Sigmoid colon (tissue), 4 donors: ENCODE measurements at regions not wholly inside any gene's neighbourhood (a gene's known extent, or its start where the extent isn't known, plus 50 kb on each side); places are given as distances from the start of the nearest gene placed in this dataset.

ENCODE experiments used
- CTCF ChIP-seq, 4 experiments: fragments of 450-650 bp in 3 of 4; fragments of 200-600 bp in 1 of 4; IDR thresholded peaks; one replicate each; pipeline ENCODE4 v1.5.1; 2016 to 2019; ENCODE audit warnings: antibody characterized with exemption in 4 of 4, mild to moderate bottlenecking in 3 of 4, moderate library complexity in 2 of 4
- POLR2A ChIP-seq, 2 donors: fragments of 450-650 bp; IDR thresholded peaks; one replicate each; pipeline ENCODE4 v1.6.1; 2016; ENCODE audit warnings: antibody characterized with exemption in 2 of 2, mild to moderate bottlenecking in 2 of 2, moderate library complexity in 2 of 2
- POLR2AphosphoS5 ChIP-seq, 4 donors: sonication (generic); formaldehyde crosslinking; IDR thresholded peaks; one replicate each; pipeline ENCODE4 v1.6.1; 2017; ENCODE audit warnings: antibody characterized with exemption in 4 of 4

DNA sequence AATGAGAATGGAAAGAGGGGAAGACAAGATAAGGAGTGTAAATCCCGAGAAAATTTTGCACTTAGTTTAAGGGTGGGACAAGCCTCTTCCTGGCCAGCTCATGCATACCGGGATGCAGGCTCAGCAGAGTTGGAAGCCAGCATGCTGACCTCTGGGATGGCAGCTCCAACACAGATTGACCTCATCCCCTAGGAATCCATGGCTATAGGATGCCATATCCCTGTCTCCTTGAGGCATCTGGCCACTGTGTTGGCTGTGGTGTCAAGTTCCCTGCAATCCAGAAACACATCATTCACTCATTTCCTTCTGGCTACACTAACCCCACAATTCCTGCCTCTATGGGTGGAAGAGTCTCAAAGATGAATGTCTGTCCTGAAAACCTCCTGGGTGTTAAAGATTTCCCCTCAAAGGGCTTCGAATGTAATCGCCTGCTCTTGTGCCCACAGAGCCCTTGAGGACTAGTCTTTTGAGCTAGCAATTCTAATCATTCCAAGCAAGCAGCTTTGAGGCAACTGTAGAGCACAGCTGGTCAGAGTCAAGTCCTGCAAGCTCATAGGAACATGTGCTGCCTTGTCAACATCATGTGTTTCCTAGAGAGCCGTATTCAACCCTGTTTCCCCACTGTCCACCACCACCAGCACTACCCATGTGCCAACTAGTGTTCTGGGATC, 141.4 kb downstream of the PMP22 start:
- TF ChIP-seq CTCF (IDR thresholded peaks at IDR 0.05), result no peak
- TF ChIP-seq POLR2A (IDR thresholded peaks at IDR 0.05), result no peak
- no peak for TF ChIP-seq POLR2AphosphoS5 (IDR thresholded peaks at IDR 0.05)
